CD4-positive, alpha-beta T cell treated with Interleukin-4 for 4 hours (primary cell): ENCODE measurements at regions not wholly inside any gene's neighbourhood (a gene's known extent, or its start where the extent isn't known, plus 50 kb on each side); places are given as distances from the start of the nearest gene placed in this dataset.

Experiments
- DNase-seq: peaks from one replicate; pipeline ENCODE4 v3.0.0-alpha.2; 2020

- no peak for DNase-seq
Observed at GRCh38 chr13:73960474-73960873, 173.7 kb downstream of the KLF12 start.

DNA sequence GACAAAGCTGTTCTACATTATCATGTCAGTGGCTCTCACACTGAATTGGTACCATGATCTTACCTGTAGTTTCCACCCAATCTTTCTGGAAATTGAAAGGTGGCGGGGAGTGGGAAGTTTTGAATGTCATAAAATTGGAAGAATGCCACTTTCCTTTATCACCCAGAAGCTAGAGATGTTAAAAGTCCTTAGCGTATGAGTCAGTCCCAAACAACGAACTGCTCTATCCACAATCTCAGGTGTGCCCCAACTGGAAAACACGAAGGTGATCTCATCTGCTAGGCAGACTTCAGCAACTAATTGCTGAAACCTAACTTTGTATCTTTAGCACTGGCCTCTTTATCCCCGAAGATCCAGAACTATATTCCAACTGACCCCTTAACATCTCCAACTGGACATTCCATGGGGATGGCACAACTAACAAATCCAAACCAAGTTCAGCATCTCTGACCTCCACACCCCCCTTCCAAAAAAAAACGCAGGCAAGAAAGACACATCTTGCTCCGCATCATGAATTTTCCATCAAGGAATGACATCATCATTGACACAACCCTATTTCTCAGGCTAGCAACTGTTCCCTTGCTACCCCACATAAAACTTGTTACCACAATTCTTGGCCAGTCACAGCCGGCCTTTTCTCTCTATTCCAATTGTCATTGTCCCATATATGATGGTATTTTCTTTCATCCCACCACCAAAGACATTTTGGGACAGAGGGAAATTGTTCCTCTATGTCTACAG is 175.4 kb downstream of the KLF12 start:
- DNase-seq, result no peak

- DNase-seq, result no peak
Observed at GRCh38 chr13:73957889-73958288, 176.3 kb downstream of the KLF12 start.

- no peak for DNase-seq
Observed at GRCh38 chr13:73956795-73957408, 177.3 kb downstream of the KLF12 start.

DNA sequence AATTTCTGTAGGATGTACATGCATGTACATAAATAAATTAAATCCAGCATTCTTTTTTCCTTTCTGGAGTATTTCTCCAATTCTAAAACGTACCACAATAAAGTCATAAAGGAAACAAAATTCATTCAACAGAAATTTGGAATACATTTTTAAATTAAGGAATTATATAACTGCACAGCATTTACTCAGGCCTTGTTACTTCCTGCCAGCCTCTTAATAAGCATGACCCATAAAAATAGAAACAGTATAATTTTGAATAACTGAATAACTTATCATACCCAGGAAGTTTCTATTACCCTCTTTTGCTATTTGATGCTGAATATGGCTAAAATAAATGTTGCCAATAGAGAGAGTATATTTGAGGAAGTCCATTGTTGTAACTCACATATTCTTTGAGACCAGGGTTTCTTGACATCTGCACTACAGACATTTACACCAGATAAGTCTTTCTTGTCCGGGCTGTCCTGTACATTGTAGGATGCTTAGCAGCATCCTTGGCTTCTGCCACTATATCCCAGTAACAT is 178.2 kb downstream of the KLF12 start:
- DNase-seq, result no peak

DNA sequence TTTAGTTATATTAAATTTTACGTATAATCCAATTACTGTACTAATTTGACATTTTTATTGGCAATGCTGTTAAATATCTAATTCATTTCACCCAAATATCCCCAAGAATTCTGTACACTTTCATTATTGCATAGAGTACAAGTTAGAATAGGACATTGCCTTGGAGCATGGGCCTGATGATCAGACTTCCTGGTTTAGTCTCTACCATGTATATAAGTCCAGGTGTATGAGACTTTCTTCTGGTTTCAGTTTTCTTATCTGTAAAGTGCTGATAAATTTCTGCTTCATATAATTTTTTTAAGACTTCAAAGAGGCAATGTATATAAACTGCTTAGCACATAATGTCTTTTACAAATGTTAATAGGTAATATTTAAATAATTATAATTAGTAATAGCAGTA is 179.4 kb downstream of the KLF12 start:
- no peak for DNase-seq

- DNase-seq, result no peak
Observed at GRCh38 chr13:73952648-73953047, 181.6 kb downstream of the KLF12 start.

DNA sequence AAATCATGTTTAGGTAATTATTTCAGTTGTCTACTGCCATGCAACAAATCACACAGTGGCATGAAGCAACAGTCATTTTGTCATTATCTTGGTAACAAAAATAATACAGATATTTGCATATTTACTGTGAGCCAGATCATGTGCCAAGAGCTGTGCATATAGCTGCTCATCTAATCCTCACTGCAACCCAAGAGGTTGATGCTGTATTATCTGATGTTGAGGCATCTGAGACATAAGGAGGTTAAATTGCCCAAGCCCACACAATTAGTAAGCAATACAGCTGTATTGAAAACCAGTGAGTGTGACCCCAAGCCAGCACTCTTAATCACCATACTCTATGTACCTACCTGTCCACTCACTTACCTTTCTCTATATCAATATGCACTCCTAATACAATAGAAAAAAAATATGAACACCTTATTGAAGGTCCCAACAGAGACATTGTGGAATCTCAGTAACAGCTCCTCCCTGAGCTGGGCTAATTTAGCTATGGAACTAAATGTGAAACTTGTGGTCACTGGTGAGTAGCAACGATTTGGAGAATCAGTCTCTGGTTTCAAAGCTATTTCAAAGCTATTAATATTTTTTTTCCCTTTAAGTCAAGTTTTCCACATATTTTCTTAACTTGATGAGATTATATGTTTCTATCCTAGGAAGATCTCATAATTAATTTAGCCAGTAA is 185.2 kb downstream of the KLF12 start:
- no peak for DNase-seq

GRCh38 chr13:73945871-73946270 is 188.3 kb downstream of the KLF12 start:
- DNase-seq, result no peak

DNA sequence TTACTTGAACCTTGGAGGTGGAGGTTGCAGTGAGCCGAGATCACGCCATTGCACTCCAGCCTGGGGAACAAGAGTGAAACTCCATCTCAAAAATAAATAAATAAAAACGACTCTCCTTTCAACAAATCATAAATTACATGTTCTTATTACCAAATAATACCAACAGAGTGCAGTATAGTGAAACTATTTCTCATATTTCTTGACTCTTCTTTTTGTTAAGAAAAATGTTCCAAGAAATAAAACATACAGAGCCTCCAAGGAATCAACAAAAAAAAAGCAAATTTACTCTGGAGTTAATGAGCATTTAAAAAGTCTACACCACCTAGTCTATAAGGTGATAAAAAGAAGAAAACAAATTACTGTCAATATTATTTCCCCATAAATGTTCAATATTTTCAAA is 188.8 kb downstream of the KLF12 start:
- no peak for DNase-seq

GRCh38 chr13:73943965-73944233 is 190.3 kb downstream of the KLF12 start:
- no peak for DNase-seq

DNA sequence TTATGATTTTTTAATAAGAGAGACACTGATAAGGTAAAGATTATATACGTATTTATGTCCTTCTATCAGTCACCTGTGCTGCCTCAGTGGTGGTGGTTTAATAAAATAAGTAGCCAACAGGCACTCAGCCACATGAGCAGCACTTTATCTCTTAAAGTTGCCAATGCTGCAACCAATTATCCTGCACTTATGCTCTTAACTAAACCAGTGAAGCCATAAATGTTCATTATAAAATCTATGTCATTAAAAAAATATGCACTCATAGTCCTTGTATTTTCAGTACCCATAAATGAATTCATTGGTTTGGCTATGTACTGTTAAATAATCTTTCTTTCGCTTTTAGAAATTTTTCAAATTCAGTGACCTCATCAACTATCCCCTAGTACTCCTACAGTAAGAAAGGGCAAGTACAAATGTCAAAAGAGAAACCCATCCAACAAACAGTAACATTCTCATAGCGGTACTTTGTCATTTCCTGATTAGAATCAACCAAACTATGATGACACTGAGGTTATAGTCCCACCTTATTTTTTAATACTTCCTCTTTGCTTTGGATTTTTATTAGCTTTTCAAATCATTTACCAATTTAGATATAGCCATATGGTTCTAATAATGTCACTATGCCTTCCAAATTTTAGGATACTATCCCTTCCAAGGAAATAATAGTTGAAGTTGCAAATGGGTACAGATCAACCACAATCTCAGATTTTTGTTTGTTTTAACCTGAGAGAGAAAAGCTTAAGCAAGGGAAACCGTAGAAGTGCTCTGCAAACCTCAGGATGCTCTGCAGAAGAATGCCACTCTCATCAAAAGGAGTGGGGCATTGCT is 190.9 kb downstream of the KLF12 start:
- DNase-seq, result peak; percentile 68

DNA sequence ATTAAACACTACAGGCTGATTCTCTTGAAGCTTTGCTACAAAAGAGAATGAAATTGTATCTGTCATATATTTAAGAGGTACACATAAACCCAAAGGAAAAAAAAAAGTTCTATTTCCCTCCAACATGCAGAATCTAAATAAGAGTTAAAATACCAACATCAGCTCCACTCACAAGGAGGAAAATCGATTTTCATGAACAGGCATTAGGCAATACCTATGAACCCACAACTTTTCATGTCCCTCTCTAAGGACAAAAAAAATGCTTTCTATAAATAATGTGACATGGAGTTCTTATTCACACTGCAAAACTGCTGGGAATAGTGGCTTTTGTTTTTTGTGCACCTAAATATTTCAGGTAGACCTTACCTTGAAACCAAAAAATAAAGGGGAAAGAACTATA is 192.5 kb downstream of the KLF12 start:
- DNase-seq, result no peak

- no peak for DNase-seq
Observed at GRCh38 chr13:73940098-73940497, 194.1 kb downstream of the KLF12 start.

GRCh38 chr13:73939603-73940002 is 194.6 kb downstream of the KLF12 start:
- peak; percentile 17 for DNase-seq

GRCh38 chr13:73939071-73939380 is 195.2 kb downstream of the KLF12 start:
- no peak for DNase-seq

- no peak for DNase-seq
Observed at GRCh38 chr13:73938372-73939070, 195.7 kb downstream of the KLF12 start.

DNA sequence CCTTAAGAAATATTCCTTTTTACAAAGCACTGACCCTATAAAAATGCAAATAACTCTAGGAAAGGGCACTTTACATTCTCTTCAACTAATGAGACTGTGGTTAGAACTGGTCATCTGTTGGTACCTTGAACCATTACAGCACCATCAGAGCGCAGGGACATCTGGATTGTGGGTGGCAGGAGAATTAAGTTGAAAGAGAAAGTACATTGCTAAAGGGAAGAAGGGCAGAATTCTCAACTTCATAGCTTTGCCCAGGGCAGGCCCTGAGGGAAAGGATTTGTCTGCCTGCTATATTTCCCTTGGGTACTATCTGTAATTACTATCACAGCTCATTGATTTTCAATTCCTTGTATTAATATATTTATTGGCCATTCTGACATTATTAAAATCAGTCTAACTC is 196.8 kb downstream of the KLF12 start:
- no peak for DNase-seq

DNA sequence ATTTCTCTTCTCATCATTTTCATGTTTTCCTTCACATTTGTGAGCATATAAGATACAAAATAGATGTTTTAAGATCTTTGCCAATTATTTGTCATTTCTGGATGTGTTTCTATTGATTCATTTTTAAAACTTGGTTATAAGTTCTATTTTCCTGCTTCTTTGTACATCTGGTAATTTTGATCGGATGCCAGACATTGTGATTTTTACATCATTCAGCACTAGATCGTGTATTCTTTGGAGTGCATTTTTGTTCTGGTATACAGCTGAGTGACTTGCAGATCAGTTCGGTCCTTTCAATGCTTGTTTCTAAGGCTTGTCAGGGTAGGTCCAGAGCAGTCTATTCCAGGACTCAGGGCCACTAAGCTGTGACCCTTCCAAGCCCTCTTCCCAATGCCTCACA is 198.2 kb downstream of the KLF12 start:
- DNase-seq, result no peak

GRCh38 chr13:73934771-73935170 is 199.4 kb downstream of the KLF12 start:
- no peak for DNase-seq

- DNase-seq, result no peak
Observed at GRCh38 chr13:73934215-73934641, 200.0 kb downstream of the KLF12 start.

DNA sequence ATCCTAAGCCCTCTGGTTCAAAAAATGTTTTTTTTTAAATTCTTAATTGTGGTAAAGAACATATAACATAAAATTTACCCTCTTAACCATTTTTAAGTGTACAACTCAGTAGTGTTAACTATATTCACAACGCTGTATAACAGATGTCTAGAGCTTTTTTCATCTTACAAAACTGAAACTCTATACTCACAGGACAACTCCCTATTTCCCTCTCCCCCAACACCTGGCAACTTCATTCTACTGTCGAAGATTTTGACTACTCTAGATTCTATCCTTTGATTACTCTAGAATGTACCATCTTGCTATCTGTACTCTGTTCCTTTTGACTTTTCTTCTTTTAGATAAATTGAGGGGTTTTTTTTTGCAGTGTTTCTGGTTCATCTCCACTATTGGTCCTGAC is 200.4 kb downstream of the KLF12 start:
- DNase-seq, result no peak

DNA sequence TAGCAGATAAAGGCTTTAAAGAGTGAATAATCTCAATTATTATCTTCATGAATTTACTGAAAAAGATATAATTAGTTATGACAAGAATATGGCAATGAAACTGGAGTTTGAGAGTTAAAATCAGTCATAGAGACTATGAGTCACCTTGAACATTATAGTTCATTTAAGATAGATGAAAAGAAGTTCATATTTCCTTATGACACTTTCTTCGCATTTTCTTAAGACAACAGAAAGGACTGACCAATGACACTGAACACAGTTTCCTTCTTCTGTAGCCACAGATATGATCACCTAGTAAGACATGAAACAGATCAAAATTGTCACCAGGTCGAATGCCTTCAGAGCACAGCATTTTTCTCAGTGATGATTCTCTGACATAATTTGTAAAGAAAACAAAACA is 202.1 kb downstream of the KLF12 start:
- DNase-seq, result peak; percentile 21
